IMR-90 (cell line): ENCODE measurements at regions not wholly inside any gene's neighbourhood (a gene's known extent, or its start where the extent isn't known, plus 50 kb on each side); places are given as distances from the start of the nearest gene placed in this dataset.

Experiments used
- ATAC-seq: fragments of 200-7000 bp; cut with Tn5 transposase; 2 replicates; pipeline ENCODE4 v1.9.1; 2020; ENCODE audit warnings: low read depth, mild to moderate bottlenecking, moderate library complexity
- BruUV-seq: library from RNA; stranded (reverse); fragments of 400-500 nt; replicated peaks from 2 replicates; lab custom pipeline; 2021; lab: Mats Ljungman, UMichigan
- CTCF ChIA-PET: fragments of 300-600 bp; formaldehyde crosslinking; extraction: SDS; loops from one replicate; lab custom pipeline; 2021; ENCODE audit warnings: antibody characterized with exemption; lab: Yijun Ruan, JAX
- POLR2A ChIA-PET: fragments of 300-600 bp; sonication (Branson Sonifier 250); formaldehyde crosslinking; loops from one replicate; lab custom pipeline; 2022; ENCODE audit warnings: antibody characterized with exemption; ENCODE audit not compliant: unreplicated experiment; lab: Charles Lee
- DNase-seq: peaks from one replicate; pipeline ENCODE4 v3.0.0; 2013
- H2AFZ ChIP-seq: replicated peaks from 2 replicates; pipeline ENCODE3; 2013; ENCODE audit warnings: low read length, mild to moderate bottlenecking; ENCODE audit not compliant: poor library complexity
- H2AK5ac ChIP-seq: 2 replicates; pipeline ENCODE4 v1.6.1; 2013; ENCODE audit warnings: low read depth, low read length, inconsistent platforms
- H2AK9ac ChIP-seq: replicated peaks from 2 replicates; pipeline ENCODE3; 2013; ENCODE audit warnings: mild to moderate bottlenecking, low read depth, low read length, moderate library complexity; ENCODE audit not compliant: poor library complexity
- H2BK120ac ChIP-seq: 2 replicates; pipeline ENCODE4 v1.6.1; 2013; ENCODE audit warnings: low read depth, low read length, inconsistent platforms
- H2BK15ac ChIP-seq: 3 replicates; pipeline ENCODE4 v1.6.1; 2013; ENCODE audit warnings: low read depth, low read length, inconsistent platforms
- H2BK20ac ChIP-seq: 2 replicates; pipeline ENCODE4 v1.6.1; 2013; ENCODE audit warnings: low read depth, mild to moderate bottlenecking, inconsistent platforms, low read length, moderate library complexity
- H2BK5ac ChIP-seq: 2 replicates; pipeline ENCODE4 v1.6.1; 2013; ENCODE audit warnings: mild to moderate bottlenecking, low read depth, low read length, inconsistent platforms; ENCODE audit not compliant: poor library complexity, severe bottlenecking
- H3K14ac ChIP-seq: replicated peaks from 2 replicates; pipeline ENCODE4 v1.6.1; 2013; ENCODE audit warnings: low read depth, low read length, inconsistent platforms
- H3K18ac ChIP-seq: 2 replicates; pipeline ENCODE4 v1.6.1; 2013; ENCODE audit warnings: low read depth, low read length, control low read depth
- H3K23ac ChIP-seq: 2 replicates; pipeline ENCODE4 v1.6.1; 2013; ENCODE audit warnings: low read depth, low read length, inconsistent platforms
- H3K27ac ChIP-seq: 2 replicates; pipeline ENCODE4 v1.5.1; 2013; ENCODE audit warnings: mild to moderate bottlenecking, control low read depth, low read length; ENCODE audit not compliant: insufficient read depth
- H3K27me3 ChIP-seq: 2 replicates; pipeline ENCODE4 v1.6.1; 2013; ENCODE audit warnings: low read length; ENCODE audit not compliant: control insufficient read depth, insufficient read depth
- H3K36me3 ChIP-seq: 2 replicates; pipeline ENCODE4 v1.6.1; 2013; ENCODE audit warnings: low read length, mixed read lengths; ENCODE audit not compliant: control insufficient read depth, insufficient read depth
- H3K4ac ChIP-seq: 2 replicates; pipeline ENCODE4 v1.6.1; 2013; ENCODE audit warnings: low read depth, low read length, inconsistent platforms
- H3K4me1 ChIP-seq: 2 replicates; pipeline ENCODE4 v1.6.1; 2013; ENCODE audit warnings: low read length, mixed read lengths; ENCODE audit not compliant: control insufficient read depth, insufficient read depth
- H3K4me2 ChIP-seq: 2 replicates; pipeline ENCODE4 v1.6.1; 2013; ENCODE audit warnings: low read depth, mild to moderate bottlenecking, control low read depth, low read length, moderate library complexity
- H3K4me3 ChIP-seq: 2 replicates; pipeline ENCODE4 v1.5.1; 2013; ENCODE audit warnings: low read depth, mild to moderate bottlenecking, control low read depth, low read length, moderate library complexity; ENCODE audit not compliant: insufficient read depth
- H3K56ac ChIP-seq: 2 replicates; pipeline ENCODE4 v1.6.1; 2013; ENCODE audit warnings: low read length, inconsistent platforms; ENCODE audit not compliant: insufficient read depth; ENCODE audit errors: extremely low read depth
- H3K79me1 ChIP-seq, 2 experiments: 2 replicates each; pipeline ENCODE4 v1.6.1; 2013; ENCODE audit warnings: low read length in 2 of 2, inconsistent platforms in 1 of 2, low read depth in 1 of 2
- H3K9ac ChIP-seq: 2 replicates; pipeline ENCODE4 v1.6.1; 2013; ENCODE audit warnings: low read depth, low read length, control low read depth
- H3K9me1 ChIP-seq: 2 replicates; pipeline ENCODE4 v1.6.1; 2013; ENCODE audit warnings: low read length, inconsistent platforms; ENCODE audit not compliant: insufficient read depth
- H3K9me3 ChIP-seq: 2 replicates; pipeline ENCODE4 v1.6.1; 2013; ENCODE audit warnings: low read length; ENCODE audit not compliant: control insufficient read depth, insufficient read depth
- H4K20me1 ChIP-seq: 2 replicates; pipeline ENCODE4 v1.6.1; 2013; ENCODE audit warnings: low read length, inconsistent platforms; ENCODE audit not compliant: insufficient read depth
- H4K5ac ChIP-seq: 2 replicates; pipeline ENCODE4 v1.6.1; 2013; ENCODE audit warnings: mild to moderate bottlenecking, low read depth, low read length, control low read depth
- H4K8ac ChIP-seq, 2 experiments: 2 replicates each; pipeline ENCODE4 v1.6.1; 2013; ENCODE audit warnings: low read depth in 2 of 2, low read length in 2 of 2, control low read depth in 1 of 2, inconsistent platforms in 1 of 2
- H4K91ac ChIP-seq: 2 replicates; pipeline ENCODE4 v1.6.1; 2013; ENCODE audit warnings: low read depth, low read length, inconsistent platforms; ENCODE audit not compliant: insufficient read depth
- BHLHE40 ChIP-seq: fragments of 150-350 bp; IDR thresholded peaks from 2 replicates; pipeline ENCODE4 v1.6.1; 2016; ENCODE audit warnings: mild to moderate bottlenecking, low read depth, low read length
- CEBPB ChIP-seq: IDR thresholded peaks from 2 replicates; pipeline ENCODE4 v1.6.1; 2012; ENCODE audit warnings: low read depth, low read length, improper control_type of control experiment
- CHD1 ChIP-seq: IDR thresholded peaks from 2 replicates; pipeline ENCODE4 v1.6.1; 2012; ENCODE audit warnings: low read depth, low read length, improper control_type of control experiment
- CTCF ChIP-seq: conservative IDR thresholded peaks from 2 replicates; pipeline ENCODE4 v1.5.1; 2012; ENCODE audit warnings: mild to moderate bottlenecking, low read depth, low read length, improper control_type of control experiment
- ELK1 ChIP-seq: fragments of 150-350 bp; IDR thresholded peaks from 2 replicates; pipeline ENCODE4 v1.6.1; 2016; ENCODE audit warnings: low read depth, mild to moderate bottlenecking, low read length, moderate library complexity, borderline replicate concordance
- FOS ChIP-seq: fragments of 150-350 bp; IDR thresholded peaks from 2 replicates; pipeline ENCODE4 v1.6.1; 2016; ENCODE audit warnings: low read depth, low read length
- MAFK ChIP-seq: IDR thresholded peaks from 2 replicates; pipeline ENCODE4 v1.6.1; 2012; ENCODE audit warnings: low read depth, low read length, improper control_type of control experiment
- MAZ ChIP-seq: IDR thresholded peaks from 2 replicates; pipeline ENCODE4 v1.6.1; 2012; ENCODE audit warnings: low read depth, mild to moderate bottlenecking, low read length, improper control_type of control experiment, moderate library complexity, borderline replicate concordance
- MXI1 ChIP-seq: IDR thresholded peaks from 2 replicates; pipeline ENCODE4 v1.6.1; 2012; ENCODE audit warnings: low read depth, mild to moderate bottlenecking, low read length, moderate library complexity, borderline replicate concordance
- NFE2L2 ChIP-seq: fragments of 150-350 bp; IDR thresholded peaks from 2 replicates; pipeline ENCODE4 v1.6.1; 2016; ENCODE audit warnings: low read depth, mild to moderate bottlenecking, low read length
- POLR2A ChIP-seq: IDR thresholded peaks from 2 replicates; pipeline ENCODE4 v1.6.1; 2012; ENCODE audit warnings: mild to moderate bottlenecking, low read depth, low read length
- RAD21 ChIP-seq: IDR thresholded peaks from 2 replicates; pipeline ENCODE4 v1.6.1; 2012; ENCODE audit warnings: low read length, improper control_type of control experiment
- RCOR1 ChIP-seq: IDR thresholded peaks from 2 replicates; pipeline ENCODE4 v1.6.1; 2012; ENCODE audit warnings: mild to moderate bottlenecking, low read length, improper control_type of control experiment; ENCODE audit not compliant: insufficient replicate concordance
- RFX5 ChIP-seq: IDR thresholded peaks from 2 replicates; pipeline ENCODE4 v1.8.0; 2012; ENCODE audit warnings: low read depth, mild to moderate bottlenecking, low read length, moderate library complexity
- SMC3 ChIP-seq: fragments of 150-350 bp; IDR thresholded peaks from 2 replicates; pipeline ENCODE4 v1.6.1; 2016; ENCODE audit warnings: low read depth, mild to moderate bottlenecking, antibody characterized with exemption, low read length, moderate library complexity
- USF2 ChIP-seq: fragments of 150-350 bp; IDR thresholded peaks from 2 replicates; pipeline ENCODE4 v1.6.1; 2017; ENCODE audit warnings: mild to moderate bottlenecking, antibody characterized with exemption, low read length, low read depth
- WGBS, 2 experiments: methylation state at CpG; one replicate each; pipeline versions ENCODE4 v1.1.5 to v1.1.7; 2013; ENCODE audit warnings: missing lambda C conversion rate in 2 of 2; ENCODE audit not compliant: insufficient read length in 1 of 2; ENCODE audit errors: extremely low coverage in 2 of 2; 5-methylcytosine and 5-hydroxymethylcytosine counted together
- dilution Hi-C: fragments of 300-500 bp; cut with HindIII; formaldehyde crosslinking; loops from one replicate; pipeline ENCODE4 v1.14.3; 2018; ENCODE audit warnings: low sequenced_read_pairs; ENCODE audit not compliant: unreplicated experiment
- in situ Hi-C: fragments of 300-500 bp; cut with MboI; formaldehyde crosslinking; loops from 3 replicates; pipeline ENCODE4 v1.14.3; 2019; ENCODE audit warnings: low sequenced_read_pairs, inconsistent platforms, mixed read lengths
- intact Hi-C: fragments of 100-400 bp; cut with micrococcal nuclease; formaldehyde crosslinking; loops from 2 replicates; pipeline ENCODE4 v1.10.0; 2022

GRCh38 chr17:74001145-74001544 lies 202.3 kb upstream of the RPL38 start:
- Histone ChIP-seq H3K23ac (no peak overlapping the region), H3K9me1 (no peaks in the 10 kb centered on the region), H3K14ac (no peak overlapping the region), H3K27ac (no peak overlapping the region), H3K36me3 (no peaks in the 10 kb centered on the region), H3K79me1 (no peaks in the 10 kb centered on the region), H4K20me1 (no peaks in the 10 kb centered on the region), H3K4me3 (no peak overlapping the region), H3K4me2 (no peak overlapping the region), H3K56ac (no peak overlapping the region), H2BK20ac (no peak overlapping the region), H3K4me1 (no peaks in the 10 kb centered on the region), H2BK5ac (no peak overlapping the region), H2AFZ (no peak overlapping the region), H3K27me3 (no peaks in the 10 kb centered on the region), H4K8ac (no peak overlapping the region), H4K91ac (no peak overlapping the region), H4K5ac (no peak overlapping the region), H3K4ac (no peak overlapping the region), H3K18ac (no peak overlapping the region), H3K9me3 (peaks cover 20% of the 10 kb centered on the region), H2BK15ac (no peak overlapping the region), H3K9ac (no peak overlapping the region), H2AK9ac (no peak overlapping the region), H2BK120ac (no peak overlapping the region), H2AK5ac (no peak overlapping the region)
- DNase-seq (no peak), ATAC-seq (no peak)
- intact Hi-C loops: no loop called here
- TF ChIP-seq RCOR1: no peak
- no peak for TF ChIP-seq CHD1
- no peak for TF ChIP-seq POLR2A
- TF ChIP-seq MXI1: no peak
- no peak for TF ChIP-seq MAFK
- no peak for TF ChIP-seq SMC3
- no peak for TF ChIP-seq NFE2L2
- TF ChIP-seq RFX5: no peak
- no peak for TF ChIP-seq CTCF
- no peak for TF ChIP-seq RAD21
- TF ChIP-seq CEBPB: no peak
- TF ChIP-seq USF2: no peak
- TF ChIP-seq MAZ: no peak
- no peak for TF ChIP-seq ELK1
- no peak for TF ChIP-seq FOS
- no peak for TF ChIP-seq BHLHE40
- in situ Hi-C loops: no loop called here
- WGBS, 2 experiments: no CpG with 5 or more reads among the region's 5 CpGs
- ChIA-PET CTCF (no interaction called here), POLR2A (no interaction called here)
- BruUV-seq: no TSS peak
- dilution Hi-C loops: no loop called here
